Esophagus squamous epithelium (tissue), 5 donors: ENCODE measurements at regions not wholly inside any gene's neighbourhood (a gene's known extent, or its start where the extent isn't known, plus 50 kb on each side); places are given as distances from the start of the nearest gene placed in this dataset.
"Not testable (repeated sequence)": the region's sequence is repeated elsewhere in the genome, so short reads cannot be mapped to it uniquely, and the experiment has no call there.

Experiments
- DNase-seq: peaks from one replicate; lab custom pipeline; 2025; lab: John Stamatoyannopoulos, UW
- H3K27ac ChIP-seq, 4 donors: fragments of 200-600 bp; sonication (generic); one replicate each; pipeline ENCODE4 v1.5.1; 2016 to 2019; ENCODE audit warnings: mild to moderate bottlenecking in 1 of 4
- H3K27me3 ChIP-seq, 4 donors: fragments of 200-600 bp; sonication (generic); 1 replicate in 3 of 4; 2 replicates in 1 of 4; pipeline versions ENCODE4 v1.5.1 to v1.6.0; 2017 to 2021; ENCODE audit warnings: antibody characterized with exemption in 1 of 4
- H3K36me3 ChIP-seq, 3 donors: fragments of 200-600 bp; sonication (generic); one replicate each; pipeline ENCODE4 v1.5.1; 2016 to 2019
- H3K4me1 ChIP-seq, 3 donors: fragments of 200-600 bp; sonication (generic); one replicate each; pipeline ENCODE4 v1.5.1; 2017 to 2019
- H3K4me3 ChIP-seq, 4 donors: fragments of 200-600 bp; sonication (generic); 1 replicate in 3 of 4; 2 replicates in 1 of 4; pipeline ENCODE4 v1.5.1; 2016 to 2019; ENCODE audit warnings: mild to moderate bottlenecking in 2 of 4, moderate library complexity in 1 of 4
- H3K9me3 ChIP-seq, 3 donors: fragments of 200-600 bp; sonication (generic); one replicate each; pipeline ENCODE4 v1.5.1; 2016 to 2019
- CTCF ChIP-seq, 6 experiments: fragments of 450-650 bp in 4 of 6; fragments of 200-600 bp in 2 of 6; sonication (generic) in 2 of 6; IDR thresholded peaks; one replicate each; pipeline ENCODE4 v1.5.1; 2016 to 2019; ENCODE audit warnings: antibody characterized with exemption in 6 of 6, mild to moderate bottlenecking in 4 of 6, moderate library complexity in 4 of 6
- POLR2A ChIP-seq, 4 donors: fragments of 450-650 bp; IDR thresholded peaks; one replicate each; pipeline ENCODE4 v1.6.1; 2017; ENCODE audit warnings: antibody characterized with exemption in 4 of 4, mild to moderate bottlenecking in 4 of 4, moderate library complexity in 3 of 4
- WGBS, 2 donors: methylation state at CpG; one replicate each; pipeline ENCODE4 v1.1.5; 2018; 5-methylcytosine and 5-hydroxymethylcytosine counted together
- intact Hi-C: fragments of 100-400 bp; cut with DNase I; formaldehyde crosslinking; loops from one replicate; pipeline ENCODE4 v1.15.0; 2022
- donor health status: DM: yes; HTN: yes; CAD: no.

DNA sequence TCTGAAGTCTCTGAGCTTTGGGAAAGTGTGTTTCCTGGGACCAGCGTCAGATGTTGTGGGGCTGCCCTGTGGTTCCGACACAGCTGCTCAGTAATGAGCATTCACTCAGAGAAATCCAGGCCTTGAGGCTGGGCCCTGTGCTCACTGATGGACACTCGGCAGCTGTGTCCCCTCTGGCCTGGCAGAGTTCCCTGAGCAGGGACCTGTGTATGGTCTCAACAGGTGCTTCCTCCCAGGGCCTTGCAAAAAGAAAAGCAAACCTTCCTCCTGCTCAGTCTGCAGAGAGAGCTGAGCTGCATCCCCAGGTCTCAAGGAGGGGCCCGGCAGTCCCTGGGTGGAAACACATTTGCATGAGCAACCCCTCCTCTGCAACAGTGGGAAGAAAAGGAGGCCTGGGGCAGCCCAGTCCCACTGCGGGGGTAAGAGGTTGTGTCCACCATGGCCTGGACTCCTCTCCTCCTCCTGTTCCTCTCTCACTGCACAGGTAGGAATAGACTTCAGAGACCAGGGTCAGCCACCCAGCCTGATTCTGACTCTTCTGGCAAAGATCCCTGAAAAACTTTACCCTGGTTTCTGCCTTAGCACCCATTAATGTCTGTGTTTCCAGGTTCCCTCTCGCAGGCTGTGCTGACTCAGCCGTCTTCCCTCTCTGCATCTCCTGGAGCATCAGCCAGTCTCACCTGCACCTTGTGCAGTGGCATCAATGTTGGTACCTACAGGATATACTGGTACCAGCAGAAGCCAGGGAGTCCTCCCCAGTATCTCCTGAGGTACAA is 131.2 kb downstream of the VPREB1 start:
- DNase-seq: no peak
- no peak overlapping the region for H3K4me3 ChIP-seq
- peaks cover 0 to 61% (median 0%) of the 10 kb centered on the region in 4 donors for H3K27me3 ChIP-seq
- 54 to 56% methylated on average over 2 to 3 of the region's 7 CpGs for WGBS, 2 donors
- H3K36me3 ChIP-seq: no peaks in the 10 kb centered on the region
- no peaks in the 10 kb centered on the region for H3K9me3 ChIP-seq
- H3K4me1 ChIP-seq: no peaks in the 10 kb centered on the region
- TF ChIP-seq CTCF (IDR thresholded peaks at IDR 0.05) (no peak), POLR2A (IDR thresholded peaks at IDR 0.05) (no peak)
- intact Hi-C loops: no loop called here
- no peak overlapping the region for H3K27ac ChIP-seq

DNA sequence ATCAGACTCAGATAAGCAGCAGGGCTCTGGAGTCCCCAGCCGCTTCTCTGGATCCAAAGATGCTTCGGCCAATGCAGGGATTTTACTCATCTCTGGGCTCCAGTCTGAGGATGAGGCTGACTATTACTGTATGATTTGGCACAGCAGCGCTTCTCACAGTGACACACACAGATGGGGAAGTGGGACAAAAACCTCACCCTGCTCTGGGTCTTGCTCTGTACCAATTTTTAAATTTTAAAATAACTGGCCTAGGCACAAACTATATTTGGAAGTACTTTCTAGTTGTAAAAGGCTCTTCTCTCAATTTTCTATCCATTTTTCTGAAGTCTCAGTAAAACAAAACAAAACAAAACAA is 131.7 kb downstream of the VPREB1 start:
- Histone ChIP-seq H3K9me3 (no peaks in the 10 kb centered on the region), H3K4me3 (no peak overlapping the region), H3K36me3 (no peaks in the 10 kb centered on the region), H3K27me3 (peaks cover 0 to 57% (median 0%) of the 10 kb centered on the region in 4 donors), H3K4me1 (no peaks in the 10 kb centered on the region), H3K27ac (no peak overlapping the region)
- TF ChIP-seq POLR2A (IDR thresholded peaks at IDR 0.05) (no peak), CTCF (IDR thresholded peaks at IDR 0.05) (no peak)
- 71 to 80% methylated on average over 2 to 3 of the region's 3 CpGs for WGBS, 2 donors
- DNase-seq: no peak
- intact Hi-C loops: no loop called here

- WGBS, 2 donors: 60 to 69% methylated on average over 1 to 6 of the region's 6 CpGs
Observed at GRCh38 chr22:22376884-22377283, 131.7 kb downstream of the ZNF280B start.

GRCh38 chr22:22377335-22377734 is 131.2 kb downstream of the ZNF280B start:
- H3K27ac ChIP-seq: no peak overlapping the region

More at GRCh38 chr22:22376884-22377283, 131.7 kb downstream of the ZNF280B start:
- H3K36me3 ChIP-seq, H3K27ac ChIP-seq, H3K9me3 ChIP-seq, H3K4me3 ChIP-seq, H3K4me1 ChIP-seq, DNase-seq, intact Hi-C loops: not testable (repeated sequence)
- H3K27me3 ChIP-seq: peaks cover 0 to 59% (median 0%) of the 10 kb centered on the region in 4 donors

DNA sequence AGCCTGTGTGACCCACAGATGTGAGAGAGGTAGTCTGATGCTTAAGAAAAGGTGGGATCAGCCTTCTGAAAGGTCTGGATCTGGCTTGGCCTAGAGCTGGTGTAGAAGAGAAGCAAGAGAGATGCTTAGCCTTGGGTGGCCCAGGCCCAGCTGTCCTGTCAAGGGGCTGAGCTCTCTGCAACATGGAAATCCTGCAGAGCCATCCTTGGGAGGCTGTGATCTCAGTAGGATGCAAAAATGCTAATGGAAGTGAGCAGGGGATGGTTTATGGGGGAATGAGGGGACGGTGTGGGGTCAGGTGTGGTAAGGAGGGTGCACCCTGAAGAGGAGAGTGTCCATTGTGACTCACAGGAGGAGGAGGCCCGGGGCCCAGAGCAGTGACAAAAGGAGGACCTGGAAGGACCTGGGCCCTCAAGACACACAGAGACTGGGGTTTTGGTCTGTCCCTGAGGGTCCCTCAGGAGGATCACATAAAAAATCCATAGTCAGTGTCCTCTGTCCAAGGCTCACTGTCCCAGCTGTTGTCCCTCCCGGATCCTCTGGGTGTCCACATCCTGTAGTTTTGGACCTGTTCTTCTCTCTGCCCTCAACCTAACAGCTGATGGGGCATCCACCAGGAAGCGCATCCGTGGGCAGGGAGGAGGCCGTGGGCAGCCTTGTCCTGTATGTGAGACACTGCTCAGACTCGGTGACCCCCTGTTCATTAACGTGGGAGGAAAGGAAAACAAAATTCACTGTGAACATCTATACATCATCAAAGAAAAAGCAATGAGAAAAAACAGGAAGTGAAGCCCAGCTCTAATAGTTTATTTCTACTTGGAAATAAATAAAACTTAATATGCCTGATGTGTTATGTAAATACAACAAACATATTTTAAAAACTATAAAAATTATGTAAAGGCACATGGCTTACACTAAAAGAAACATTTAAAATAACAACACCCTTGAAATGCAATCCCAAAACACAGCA is 129.8 kb downstream of the ZNF280B start:
- no peak overlapping the region for H3K4me3 ChIP-seq
- H3K4me1 ChIP-seq: no peaks in the 10 kb centered on the region
- no peaks in the 10 kb centered on the region for H3K36me3 ChIP-seq
- intact Hi-C loops: no loop called here
- DNase-seq: no peak
- no peak overlapping the region for H3K27ac ChIP-seq
- peaks cover 0 to 69% (median 0%) of the 10 kb centered on the region in 4 donors for H3K27me3 ChIP-seq
- 42 to 59% methylated on average over 4 to 5 of the region's 8 CpGs for WGBS, 2 donors
- H3K9me3 ChIP-seq: no peaks in the 10 kb centered on the region
- TF ChIP-seq CTCF (IDR thresholded peaks at IDR 0.05) (no peak), POLR2A (IDR thresholded peaks at IDR 0.05) (no peak)

More at GRCh38 chr22:22377335-22377734, 131.2 kb downstream of the ZNF280B start:
- no peaks in the 10 kb centered on the region for H3K36me3 ChIP-seq
- TF ChIP-seq POLR2A (IDR thresholded peaks at IDR 0.05): no peak
- no peak for TF ChIP-seq CTCF (IDR thresholded peaks at IDR 0.05)
- H3K27me3 ChIP-seq: peaks cover 0 to 64% (median 0%) of the 10 kb centered on the region in 4 donors
- H3K9me3 ChIP-seq: no peaks in the 10 kb centered on the region
- no peak for DNase-seq
- no peak overlapping the region for H3K4me3 ChIP-seq
- intact Hi-C loops: no loop called here
- no peaks in the 10 kb centered on the region for H3K4me1 ChIP-seq
